Stomach smooth muscle (tissue), 2 donors: ENCODE measurements at regions not wholly inside any gene's neighbourhood (a gene's known extent, or its start where the extent isn't known, plus 50 kb on each side); places are given as distances from the start of the nearest gene placed in this dataset.
"Not testable (repeated sequence)": the region's sequence is repeated elsewhere in the genome, so short reads cannot be mapped to it uniquely, and the experiment has no call there.

Source experiments
- H3K27ac ChIP-seq: one replicate; pipeline ENCODE4 v1.7.0; 2013; ENCODE audit warnings: mild to moderate bottlenecking, low read length, inconsistent platforms
- H3K27me3 ChIP-seq, 2 donors: one replicate each; pipeline ENCODE4 v1.7.0; 2013; ENCODE audit warnings: low read length in 2 of 2; ENCODE audit not compliant: insufficient read depth in 2 of 2, control insufficient read depth in 1 of 2
- H3K36me3 ChIP-seq, 2 donors: one replicate each; pipeline ENCODE4 v1.7.0; 2013; ENCODE audit warnings: low read length in 2 of 2; ENCODE audit not compliant: control insufficient read depth in 2 of 2, insufficient read depth in 2 of 2
- H3K4me1 ChIP-seq: one replicate; pipeline ENCODE4 v1.7.0; 2013; ENCODE audit warnings: low read length; ENCODE audit not compliant: control insufficient read depth, insufficient read depth
- H3K4me3 ChIP-seq, 2 donors: one replicate each; pipeline ENCODE4 v1.7.0; 2013; ENCODE audit warnings: low read length in 2 of 2
- H3K9ac ChIP-seq, 2 donors: one replicate each; pipeline ENCODE4 v1.7.0; 2013; ENCODE audit warnings: low read length in 2 of 2, mild to moderate bottlenecking in 1 of 2
- H3K9me3 ChIP-seq, 2 donors: one replicate each; pipeline ENCODE4 v1.7.0; 2013; ENCODE audit warnings: low read length in 2 of 2; ENCODE audit not compliant: control insufficient read depth in 2 of 2
- donor health status: healthy.
- donor health status: Pancreatic carcinoma.

DNA sequence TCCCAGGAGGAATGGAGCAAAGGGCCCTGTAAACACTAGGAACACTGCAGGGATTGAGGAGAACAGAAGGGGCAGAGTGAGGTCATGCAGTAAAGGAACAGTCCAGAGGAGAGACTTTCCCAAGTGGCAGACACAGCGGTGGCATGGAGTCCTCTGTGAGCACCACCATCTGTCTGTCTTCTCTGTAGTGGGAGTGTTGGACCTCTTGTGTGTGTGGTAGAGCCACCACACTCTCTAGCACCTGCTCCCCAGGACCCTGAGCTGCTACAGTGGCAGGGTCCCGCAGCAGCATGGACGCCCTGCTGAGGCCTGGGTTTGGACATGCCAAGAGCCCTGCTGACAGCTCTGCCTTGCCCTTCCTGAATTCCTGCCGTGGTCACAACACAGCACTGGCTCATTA lies 75.7 kb upstream of the LARP1 start:
- Histone ChIP-seq H3K27ac (no peak overlapping the region), H3K9ac (no peak overlapping the region), H3K36me3 (no peaks in the 10 kb centered on the region), H3K27me3 (no peaks in the 10 kb centered on the region), H3K4me3 (no peak overlapping the region), H3K9me3 (no peaks in the 10 kb centered on the region), H3K4me1 (peaks cover 15% of the 10 kb centered on the region)

GRCh38 chr5:154677921-154678320 lies 77.3 kb upstream of the LARP1 start:
- Histone ChIP-seq H3K27ac (no peak overlapping the region), H3K4me3 (no peak overlapping the region), H3K9me3 (no peaks in the 10 kb centered on the region), H3K4me1 (peaks cover 4% of the 10 kb centered on the region), H3K9ac (no peak overlapping the region), H3K27me3 (no peaks in the 10 kb centered on the region), H3K36me3 (no peaks in the 10 kb centered on the region)

- H3K4me3 ChIP-seq = no peak overlapping the region
- H3K9ac ChIP-seq = no peak overlapping the region
- H3K9me3 ChIP-seq = no peaks in the 10 kb centered on the region
- no peaks in the 10 kb centered on the region for H3K36me3 ChIP-seq
- H3K27ac ChIP-seq = no peak overlapping the region
- no peaks in the 10 kb centered on the region for H3K27me3 ChIP-seq
- H3K4me1 ChIP-seq = no peaks in the 10 kb centered on the region
Observed at GRCh38 chr5:154676508-154676907, 78.7 kb upstream of the LARP1 start.

DNA sequence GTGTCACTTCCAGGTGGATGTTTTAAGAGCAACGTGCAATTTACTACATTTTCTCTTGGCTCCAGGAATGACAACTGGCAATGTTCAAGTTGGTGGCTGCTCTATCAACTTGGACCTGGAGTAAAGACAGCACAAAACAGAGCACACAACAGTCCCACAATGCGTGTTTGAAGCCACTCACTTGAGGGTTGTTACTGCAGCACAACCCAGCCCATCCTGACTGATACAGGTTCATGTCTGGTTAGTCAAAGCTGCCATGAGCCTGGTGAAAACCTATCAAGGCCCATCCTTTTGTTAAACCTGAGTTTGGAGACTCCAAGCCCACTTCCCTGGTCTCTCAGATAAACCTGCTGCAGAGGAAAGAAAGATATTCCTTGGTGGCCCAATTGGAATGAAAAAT lies 81.1 kb upstream of the LARP1 start:
- Histone ChIP-seq H3K4me1 (no peaks in the 10 kb centered on the region), H3K27ac (no peak overlapping the region), H3K4me3 (no peak overlapping the region), H3K27me3 (no peaks in the 10 kb centered on the region), H3K9me3 (no peaks in the 10 kb centered on the region), H3K36me3 (no peaks in the 10 kb centered on the region), H3K9ac (no peak overlapping the region)

DNA sequence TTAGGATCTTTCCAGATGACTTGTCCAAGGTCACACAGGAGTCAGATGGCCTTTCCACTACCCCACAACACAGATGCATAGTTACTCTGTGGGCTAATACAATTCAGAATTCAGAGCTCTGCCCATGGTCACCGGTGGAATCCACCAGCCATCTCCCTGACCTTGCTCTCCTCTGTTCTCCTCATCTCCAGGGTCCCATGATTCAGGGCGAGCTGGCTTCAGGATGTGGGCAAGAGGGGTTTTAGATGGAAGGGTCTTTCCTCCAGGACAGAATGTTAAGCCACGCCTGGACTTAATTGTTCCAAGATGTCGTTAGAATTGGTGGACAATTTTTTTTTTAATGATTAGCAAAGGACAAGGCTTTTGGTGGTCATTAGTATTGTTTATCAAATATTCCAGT lies 81.7 kb upstream of the LARP1 start:
- no peak overlapping the region for H3K9ac ChIP-seq
- H3K27me3 ChIP-seq = no peaks in the 10 kb centered on the region
- no peak overlapping the region for H3K4me3 ChIP-seq
- H3K27ac ChIP-seq = no peak overlapping the region
- H3K4me1 ChIP-seq = no peaks in the 10 kb centered on the region
- peaks cover 0 to 3% of the 10 kb centered on the region in 2 donors for H3K9me3 ChIP-seq
- no peaks in the 10 kb centered on the region for H3K36me3 ChIP-seq

- H3K36me3 ChIP-seq, H3K27me3 ChIP-seq: not testable (repeated sequence)
- H3K9me3 ChIP-seq = peaks cover 0 to 14% of the 10 kb centered on the region in 2 donors
Observed at GRCh38 chr5:154669913-154670312, 85.3 kb upstream of the LARP1 start.

GRCh38 chr5:154669402-154669801 lies 85.8 kb upstream of the LARP1 start:
- Histone ChIP-seq H3K4me1 (no peaks in the 10 kb centered on the region), H3K27ac (no peak overlapping the region), H3K9ac (no peak overlapping the region), H3K36me3 (no peaks in the 10 kb centered on the region), H3K4me3 (no peak overlapping the region), H3K27me3 (no peaks in the 10 kb centered on the region), H3K9me3 (peaks cover 0 to 14% of the 10 kb centered on the region in 2 donors)

More at GRCh38 chr5:154669913-154670312, 85.3 kb upstream of the LARP1 start:
- not testable (repeated sequence) for H3K4me1 ChIP-seq, H3K27ac ChIP-seq, H3K4me3 ChIP-seq, H3K9ac ChIP-seq

DNA sequence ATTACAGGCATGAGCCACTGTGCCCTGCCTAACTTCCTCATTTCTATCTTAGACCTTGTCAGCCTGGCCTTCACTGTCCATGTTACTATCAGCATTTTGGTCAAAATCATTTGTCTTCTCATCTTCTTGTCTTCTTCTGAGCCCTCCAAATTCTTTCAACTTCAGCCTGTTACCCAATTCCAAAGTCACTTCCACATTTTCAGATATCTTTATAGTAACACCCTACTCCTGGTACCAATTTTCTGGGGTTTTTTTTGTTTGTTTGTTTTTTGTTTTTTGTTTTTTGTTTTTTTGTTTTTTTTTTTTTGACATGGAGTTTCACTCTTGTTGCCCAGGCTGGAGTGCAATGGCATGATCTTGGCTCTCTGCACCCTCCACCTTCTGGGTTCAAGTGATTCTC lies 90.3 kb upstream of the LARP1 start:
- Histone ChIP-seq H3K4me3 (no peak overlapping the region), H3K36me3 (no peaks in the 10 kb centered on the region), H3K9ac (no peak overlapping the region), H3K27ac (no peak overlapping the region), H3K9me3 (peaks cover 0 to 14% of the 10 kb centered on the region in 2 donors), H3K27me3 (no peaks in the 10 kb centered on the region), H3K4me1 (no peaks in the 10 kb centered on the region)

- Histone ChIP-seq H3K27ac (no peak overlapping the region), H3K36me3 (no peaks in the 10 kb centered on the region), H3K9me3 (peaks cover 0 to 10% of the 10 kb centered on the region in 2 donors), H3K4me1 (no peaks in the 10 kb centered on the region), H3K9ac (no peak overlapping the region), H3K27me3 (no peaks in the 10 kb centered on the region), H3K4me3 (no peak overlapping the region)
Observed at GRCh38 chr5:154663424-154663823, 91.8 kb upstream of the LARP1 start.

DNA sequence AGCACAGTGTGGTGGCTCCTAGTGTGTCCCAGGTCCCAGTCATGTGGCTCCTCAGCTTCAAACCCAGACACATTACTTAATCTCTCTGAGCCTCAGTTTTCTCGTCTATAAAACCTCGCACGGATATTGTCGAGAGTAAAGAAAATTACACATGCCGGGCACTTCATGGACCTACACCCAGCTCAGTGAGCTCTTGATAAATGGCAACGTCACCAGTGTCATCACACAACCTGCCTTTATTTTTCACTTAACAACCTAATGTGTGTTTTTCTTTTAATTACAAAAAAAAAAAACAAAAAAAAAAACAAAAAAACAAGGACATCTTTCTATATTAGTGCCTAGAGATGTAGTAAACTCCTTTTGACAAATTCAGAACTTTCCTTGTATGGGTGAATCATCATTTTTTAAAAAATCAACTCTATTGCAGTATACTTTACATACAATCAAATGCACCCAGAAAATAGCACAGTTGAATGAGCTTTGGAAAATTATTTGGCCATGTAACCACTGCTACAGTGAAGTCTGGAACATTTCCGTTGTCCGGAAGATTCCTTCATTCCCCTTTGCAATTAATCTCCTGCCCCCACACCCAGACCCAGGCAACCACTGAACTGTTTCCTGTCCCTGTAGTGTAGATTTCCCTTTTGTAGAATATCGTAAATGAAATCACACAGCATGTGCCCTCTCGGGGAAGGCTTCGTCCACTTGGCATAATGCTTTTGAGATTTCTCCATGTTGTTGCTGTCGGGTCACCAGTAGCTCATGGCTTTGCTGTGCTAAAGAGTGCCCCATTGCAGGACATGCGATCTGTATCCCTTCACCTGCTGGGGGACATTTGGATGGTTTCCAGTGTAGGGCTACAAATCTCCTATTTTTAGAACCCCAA lies 100.4 kb upstream of the LARP1 start:
- peak overlapping the region in 1 of 2 donors; percentile 36 for H3K9ac ChIP-seq
- peaks cover 2% of the 10 kb centered on the region for H3K4me1 ChIP-seq
- no peaks in the 10 kb centered on the region for H3K36me3 ChIP-seq
- no peak overlapping the region for H3K27ac ChIP-seq
- H3K4me3 ChIP-seq = peak overlapping the region in 1 of 2 donors; percentile 40
- H3K9me3 ChIP-seq = no peaks in the 10 kb centered on the region
- H3K27me3 ChIP-seq = no peaks in the 10 kb centered on the region

GRCh38 chr5:154653764-154654485 lies 101.3 kb upstream of the LARP1 start:
- peak overlapping the region in 1 of 2 donors; percentile 40 for H3K4me3 ChIP-seq
- peak overlapping the region in 1 of 2 donors; percentile 36 for H3K9ac ChIP-seq
- H3K9me3 ChIP-seq = no peaks in the 10 kb centered on the region
- H3K36me3 ChIP-seq = no peaks in the 10 kb centered on the region
- no peak overlapping the region for H3K27ac ChIP-seq
- peaks cover 2% of the 10 kb centered on the region for H3K4me1 ChIP-seq
- H3K27me3 ChIP-seq = no peaks in the 10 kb centered on the region
